H9 (cell line): ENCODE measurements at regions not wholly inside any gene's neighbourhood (a gene's known extent, or its start where the extent isn't known, plus 50 kb on each side); places are given as distances from the start of the nearest gene placed in this dataset.

Experiments used
- DNase-seq: peaks from one replicate; pipeline ENCODE4 v3.0.0-alpha.2; 2017
- H2AFZ ChIP-seq: one replicate; pipeline ENCODE4 v1.6.1; 2013; ENCODE audit warnings: mild to moderate bottlenecking, low read length, control low read depth, moderate library complexity
- H2AK5ac ChIP-seq: 2 replicates; pipeline ENCODE4 v1.6.1; 2013; ENCODE audit warnings: low read length, control low read depth, mixed read lengths; ENCODE audit not compliant: insufficient read length
- H2BK120ac ChIP-seq: one replicate; pipeline ENCODE4 v1.6.1; 2013; ENCODE audit warnings: low read depth, mild to moderate bottlenecking, low read length, control low read depth, inconsistent platforms; ENCODE audit not compliant: poor library complexity, severe bottlenecking
- H2BK12ac ChIP-seq: 2 replicates; pipeline ENCODE4 v1.6.1; 2013; ENCODE audit warnings: low read length, control low read depth, mixed read lengths, low read depth; ENCODE audit not compliant: insufficient read length
- H2BK15ac ChIP-seq: 2 replicates; pipeline ENCODE4 v1.6.1; 2013; ENCODE audit warnings: low read depth, low read length, control low read depth
- H2BK20ac ChIP-seq: one replicate; pipeline ENCODE4 v1.6.1; 2013; ENCODE audit warnings: low read depth, mild to moderate bottlenecking, low read length, control low read depth, inconsistent platforms; ENCODE audit not compliant: poor library complexity, severe bottlenecking
- H2BK5ac ChIP-seq: 2 replicates; pipeline ENCODE4 v1.6.1; 2013; ENCODE audit warnings: low read length, control low read depth, mixed read lengths; ENCODE audit not compliant: insufficient read length
- H3K14ac ChIP-seq: 2 replicates; pipeline ENCODE4 v1.6.1; 2013; ENCODE audit warnings: low read length, control low read depth; ENCODE audit not compliant: insufficient read depth
- H3K18ac ChIP-seq: 2 replicates; pipeline ENCODE4 v1.6.1; 2013; ENCODE audit warnings: low read depth, mild to moderate bottlenecking, mixed read lengths, low read length, control low read depth; ENCODE audit not compliant: insufficient read length
- H3K23ac ChIP-seq: 2 replicates; pipeline ENCODE4 v1.6.1; 2013; ENCODE audit warnings: low read length, control low read depth, mixed read lengths, low read depth; ENCODE audit not compliant: insufficient read length
- H3K23me2 ChIP-seq: 2 replicates; pipeline ENCODE4 v1.6.1; 2013; ENCODE audit warnings: low read depth, mild to moderate bottlenecking, mixed read lengths, low read length, control low read depth; ENCODE audit not compliant: insufficient read length, poor library complexity, severe bottlenecking
- H3K27ac ChIP-seq: 2 replicates; pipeline ENCODE4 v1.5.1; 2013; ENCODE audit warnings: low read length, control low read depth, mixed read lengths, low read depth; ENCODE audit not compliant: insufficient read length
- H3K27me3 ChIP-seq: 2 replicates; pipeline ENCODE4 v1.6.1; 2013; ENCODE audit warnings: low read length, control low read depth, inconsistent platforms; ENCODE audit not compliant: insufficient read depth
- H3K4ac ChIP-seq: 2 replicates; pipeline ENCODE4 v1.6.1; 2013; ENCODE audit warnings: low read depth, mild to moderate bottlenecking, control low read depth, inconsistent platforms, low read length, moderate library complexity
- H3K4me1 ChIP-seq: 2 replicates; pipeline ENCODE4 v1.6.1; 2013; ENCODE audit warnings: low read length, control low read depth, inconsistent platforms; ENCODE audit not compliant: insufficient read depth
- H3K4me2 ChIP-seq: 2 replicates; pipeline ENCODE4 v1.6.1; 2013; ENCODE audit warnings: low read length, control low read depth, mixed read lengths; ENCODE audit not compliant: insufficient read length, insufficient read depth
- H3K56ac ChIP-seq: 2 replicates; pipeline ENCODE4 v1.6.1; 2013; ENCODE audit warnings: low read depth, mild to moderate bottlenecking, mixed read lengths, low read length, control low read depth; ENCODE audit not compliant: insufficient read length
- H3K79me1 ChIP-seq: 2 replicates; pipeline ENCODE4 v1.6.1; 2013; ENCODE audit warnings: low read depth, mild to moderate bottlenecking, moderate library complexity, low read length, control low read depth, inconsistent platforms; ENCODE audit not compliant: insufficient read depth, poor library complexity, severe bottlenecking
- H3K79me2 ChIP-seq: 2 replicates; pipeline ENCODE4 v1.6.1; 2013; ENCODE audit warnings: low read length, control low read depth, inconsistent platforms; ENCODE audit not compliant: insufficient read depth
- H3K9ac ChIP-seq: 2 replicates; pipeline ENCODE4 v1.6.1; 2013; ENCODE audit warnings: low read length, control low read depth, mixed read lengths; ENCODE audit not compliant: insufficient read length; ENCODE audit errors: extremely low read depth
- H3K9me3 ChIP-seq: one replicate; pipeline ENCODE4 v1.6.1; 2013; ENCODE audit warnings: low read depth, low read length, inconsistent platforms; ENCODE audit not compliant: control insufficient read depth
- H3T11ph ChIP-seq: one replicate; pipeline ENCODE4 v1.6.1; 2013; ENCODE audit warnings: mild to moderate bottlenecking, low read length, control low read depth, inconsistent platforms
- H4K20me1 ChIP-seq: one replicate; pipeline ENCODE4 v1.6.1; 2013; ENCODE audit not compliant: control insufficient read depth, insufficient read length, insufficient read depth
- H4K5ac ChIP-seq: 2 replicates; pipeline ENCODE4 v1.6.1; 2013; ENCODE audit warnings: low read depth, mild to moderate bottlenecking, mixed read lengths, low read length, control low read depth; ENCODE audit not compliant: insufficient read length
- H4K8ac ChIP-seq: replicated peaks from 2 replicates; pipeline ENCODE4 v1.6.1; 2013; ENCODE audit warnings: low read length, control low read depth, mixed read lengths, low read depth; ENCODE audit not compliant: insufficient read length
- H4K91ac ChIP-seq: 2 replicates; pipeline ENCODE4 v1.6.1; 2013; ENCODE audit warnings: low read depth, mild to moderate bottlenecking, moderate library complexity, mixed read lengths, low read length, control low read depth; ENCODE audit not compliant: insufficient read length
- H3K27ac Mint-ChIP-seq, 3 experiments: 2 replicates in 2 of 3; 3 replicates in 1 of 3; pipeline ENCODE4 v1.8.0; 2020 to 2021; ENCODE audit warnings: mixed read lengths in 3 of 3, mild to moderate bottlenecking in 1 of 3, moderate library complexity in 1 of 3
- H3K27me3 Mint-ChIP-seq: 2 replicates; pipeline ENCODE4 v1.8.0; 2021; ENCODE audit warnings: low read depth, mild to moderate bottlenecking, moderate library complexity, mixed read lengths
- H3K36me3 Mint-ChIP-seq, 3 experiments: 2 replicates in 2 of 3; 3 replicates in 1 of 3; pipeline ENCODE4 v1.8.0; 2020 to 2021; ENCODE audit warnings: low read depth in 3 of 3, mixed read lengths in 3 of 3; ENCODE audit not compliant: insufficient read depth in 1 of 3
- H3K4me1 Mint-ChIP-seq, 2 experiments: 2 replicates each; pipeline ENCODE4 v1.8.0; 2020; ENCODE audit warnings: mixed read lengths in 2 of 2
- H3K4me3 Mint-ChIP-seq, 2 experiments: 2 replicates in 1 of 2; 3 replicates in 1 of 2; pipeline ENCODE4 v1.8.0; 2020 to 2021; ENCODE audit warnings: mild to moderate bottlenecking in 2 of 2, mixed read lengths in 2 of 2, moderate library complexity in 1 of 2
- H3K9me3 Mint-ChIP-seq, 2 experiments: 2 replicates in 1 of 2; 3 replicates in 1 of 2; pipeline ENCODE4 v1.8.0; 2020; ENCODE audit warnings: mild to moderate bottlenecking in 2 of 2, mixed read lengths in 2 of 2, moderate library complexity in 1 of 2
- WGBS: extraction: QIAGEN DNeasy Blood & Tissue Kit; methylation state at CpG from one replicate; pipeline ENCODE4 v1.1.7; 2013; ENCODE audit warnings: missing lambda C conversion rate, low lambda C conversion rate, mixed read lengths; ENCODE audit not compliant: insufficient read length; ENCODE audit errors: extremely low coverage; 5-methylcytosine and 5-hydroxymethylcytosine counted together
- TF ChIP-seq, protein P1 (sequence below): fragments of 200-600 bp; sonication (generic); conservative IDR thresholded peaks from 3 replicates; pipeline ENCODE4 v1.8.0; 2021; ENCODE audit warnings: antibody characterized with exemption, mild to moderate bottlenecking

DNA sequence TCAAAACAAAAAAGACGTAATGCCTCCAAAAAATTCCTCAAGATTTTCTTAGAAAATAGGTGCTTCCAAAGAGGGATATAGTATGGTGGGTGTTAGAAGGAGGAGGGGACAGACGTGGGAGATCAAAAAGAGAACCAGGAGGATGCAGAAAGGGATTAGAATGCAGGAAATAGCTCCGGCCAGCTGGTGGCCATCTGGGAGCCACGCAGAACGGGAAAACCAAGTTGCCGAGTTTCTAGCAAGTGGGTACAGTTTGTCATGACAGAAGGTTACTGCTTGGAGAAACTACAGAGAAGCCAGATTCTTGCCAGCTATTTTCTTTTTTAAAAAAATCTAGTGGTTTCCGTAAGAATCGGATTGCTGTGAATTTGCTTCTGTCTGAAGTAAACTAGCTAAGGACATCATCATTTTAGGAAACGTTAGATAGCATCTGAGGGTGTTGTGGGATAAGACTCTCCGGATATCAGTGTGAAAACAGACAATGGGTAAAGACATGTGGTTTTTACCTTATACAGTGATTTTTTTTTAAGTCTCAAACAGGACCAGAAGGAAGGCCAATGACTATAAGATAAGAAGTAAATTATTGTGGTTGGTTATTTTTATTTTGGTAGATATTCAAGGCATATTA is 104.9 kb downstream of the HSPH1 start:
- H3K27me3 Mint-ChIP-seq, result no peaks in the 10 kb centered on the region
- H3K27me3 ChIP-seq, result no peaks in the 10 kb centered on the region
- no peaks in the 10 kb centered on the region for H4K20me1 ChIP-seq
- H2AFZ ChIP-seq, result no peak overlapping the region
- H3K9ac ChIP-seq, result no peak overlapping the region
- no peaks in the 10 kb centered on the region for H3K23me2 ChIP-seq
- no peak overlapping the region for H2BK12ac ChIP-seq
- H4K5ac ChIP-seq, result no peak overlapping the region
- no peak overlapping the region for H3K56ac ChIP-seq
- no peak overlapping the region for H3K23ac ChIP-seq
- no peaks in the 10 kb centered on the region for H3K4me1 ChIP-seq
- no peaks in the 10 kb centered on the region for H3K9me3 ChIP-seq
- peaks cover 9% of the 10 kb centered on the region in 2 experiments for H3K4me1 Mint-ChIP-seq
- H3K79me1 ChIP-seq, result no peaks in the 10 kb centered on the region
- H3T11ph ChIP-seq, result no peak overlapping the region
- H4K8ac ChIP-seq, result no peak overlapping the region
- H2BK120ac ChIP-seq, result no peak overlapping the region
- H2BK20ac ChIP-seq, result no peak overlapping the region
- H2AK5ac ChIP-seq, result no peak overlapping the region
- H2BK5ac ChIP-seq, result no peak overlapping the region
- H3K4ac ChIP-seq, result no peak overlapping the region
- H3K4me3 Mint-ChIP-seq, result no peak overlapping the region
- DNase-seq, result no peak
- H3K18ac ChIP-seq, result no peak overlapping the region
- H4K91ac ChIP-seq, result no peak overlapping the region
- no peak overlapping the region for H3K14ac ChIP-seq
- no peak overlapping the region for H2BK15ac ChIP-seq
- no peaks in the 10 kb centered on the region for H3K9me3 Mint-ChIP-seq
- H3K36me3 Mint-ChIP-seq, result no peaks in the 10 kb centered on the region
- TF ChIP-seq, protein P1, sequence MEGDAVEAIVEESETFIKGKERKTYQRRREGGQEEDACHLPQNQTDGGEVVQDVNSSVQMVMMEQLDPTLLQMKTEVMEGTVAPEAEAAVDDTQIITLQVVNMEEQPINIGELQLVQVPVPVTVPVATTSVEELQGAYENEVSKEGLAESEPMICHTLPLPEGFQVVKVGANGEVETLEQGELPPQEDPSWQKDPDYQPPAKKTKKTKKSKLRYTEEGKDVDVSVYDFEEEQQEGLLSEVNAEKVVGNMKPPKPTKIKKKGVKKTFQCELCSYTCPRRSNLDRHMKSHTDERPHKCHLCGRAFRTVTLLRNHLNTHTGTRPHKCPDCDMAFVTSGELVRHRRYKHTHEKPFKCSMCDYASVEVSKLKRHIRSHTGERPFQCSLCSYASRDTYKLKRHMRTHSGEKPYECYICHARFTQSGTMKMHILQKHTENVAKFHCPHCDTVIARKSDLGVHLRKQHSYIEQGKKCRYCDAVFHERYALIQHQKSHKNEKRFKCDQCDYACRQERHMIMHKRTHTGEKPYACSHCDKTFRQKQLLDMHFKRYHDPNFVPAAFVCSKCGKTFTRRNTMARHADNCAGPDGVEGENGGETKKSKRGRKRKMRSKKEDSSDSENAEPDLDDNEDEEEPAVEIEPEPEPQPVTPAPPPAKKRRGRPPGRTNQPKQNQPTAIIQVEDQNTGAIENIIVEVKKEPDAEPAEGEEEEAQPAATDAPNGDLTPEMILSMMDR, result peak; percentile 20; the same call in 1 of the 3 replicates
- H3K27ac Mint-ChIP-seq, result no peak overlapping the region
- H3K4me2 ChIP-seq, result no peak overlapping the region
- WGBS, result no CpG with 5 or more reads among the region's 10 CpGs
- H3K79me2 ChIP-seq, result no peaks in the 10 kb centered on the region
- H3K27ac ChIP-seq, result no peak overlapping the region
